Fibroblast of gingiva (primary cell): ENCODE measurements at regions not wholly inside any gene's neighbourhood (a gene's known extent, or its start where the extent isn't known, plus 50 kb on each side); places are given as distances from the start of the nearest gene placed in this dataset.
"Not testable (repeated sequence)": the region's sequence is repeated elsewhere in the genome, so short reads cannot be mapped to it uniquely, and the experiment has no call there.

Experiments used
- DNase-seq: peaks from one replicate; pipeline ENCODE4 v3.0.0-alpha.2; 2011; ENCODE audit warnings: low read depth

DNA sequence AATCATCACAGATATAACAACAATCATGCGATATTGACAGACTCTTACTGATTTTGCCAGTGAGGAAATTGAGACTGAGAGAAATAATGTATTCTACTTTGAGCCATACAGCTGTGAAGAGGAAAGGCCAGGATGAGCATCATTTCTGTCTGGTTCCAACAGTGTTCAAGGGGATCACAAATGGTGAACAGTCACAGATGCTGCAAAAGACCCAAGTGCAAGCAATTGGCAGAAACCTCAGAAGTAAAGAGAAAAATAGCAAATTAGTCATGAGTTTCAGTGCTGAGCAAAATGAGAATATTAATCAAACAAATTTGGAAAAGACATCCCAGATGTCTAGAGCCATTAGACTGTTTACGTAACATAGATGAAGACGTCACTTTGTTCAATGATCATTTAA is 114.1 kb downstream of the RAB38 start:
- no peak for DNase-seq

DNA sequence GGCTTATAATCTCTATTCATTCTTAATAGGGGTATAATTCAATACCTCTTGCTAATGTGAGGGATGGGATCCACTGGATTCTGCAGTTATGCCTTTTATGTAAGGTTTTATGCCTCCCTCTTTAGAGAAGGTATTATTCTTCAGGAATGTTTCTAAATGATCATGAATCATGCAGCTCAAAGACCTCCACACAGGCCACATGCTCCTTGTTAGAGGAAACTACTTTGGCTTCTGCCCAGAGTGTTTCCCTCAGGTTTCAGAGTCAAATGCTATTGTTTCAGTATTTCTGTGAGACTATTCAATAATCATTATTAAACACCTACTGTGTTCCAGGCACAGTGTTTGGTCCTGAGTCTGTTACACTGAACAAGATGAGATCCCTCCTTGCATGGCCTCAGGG is 115.9 kb downstream of the RAB38 start:
- DNase-seq, result no peak

DNA sequence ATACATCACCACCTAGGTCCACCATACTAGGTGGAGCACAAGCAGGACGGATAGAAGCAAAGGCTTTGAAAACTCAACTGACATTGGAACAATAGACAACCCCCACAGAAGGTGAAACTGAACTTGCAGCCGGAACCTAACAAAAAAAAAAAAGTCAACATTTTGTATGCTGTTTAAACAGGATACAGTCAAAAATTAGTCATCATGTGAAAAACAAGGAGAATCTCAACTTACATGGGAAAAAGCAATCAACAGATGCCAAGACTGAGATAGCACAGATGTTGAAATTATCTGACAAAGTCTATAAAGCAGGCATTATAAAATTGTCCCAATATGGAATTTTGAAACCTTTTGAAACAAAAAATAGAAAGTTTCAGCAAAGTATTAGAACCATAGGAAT is 123.8 kb downstream of the RAB38 start:
- peak; percentile 9 for DNase-seq

DNA sequence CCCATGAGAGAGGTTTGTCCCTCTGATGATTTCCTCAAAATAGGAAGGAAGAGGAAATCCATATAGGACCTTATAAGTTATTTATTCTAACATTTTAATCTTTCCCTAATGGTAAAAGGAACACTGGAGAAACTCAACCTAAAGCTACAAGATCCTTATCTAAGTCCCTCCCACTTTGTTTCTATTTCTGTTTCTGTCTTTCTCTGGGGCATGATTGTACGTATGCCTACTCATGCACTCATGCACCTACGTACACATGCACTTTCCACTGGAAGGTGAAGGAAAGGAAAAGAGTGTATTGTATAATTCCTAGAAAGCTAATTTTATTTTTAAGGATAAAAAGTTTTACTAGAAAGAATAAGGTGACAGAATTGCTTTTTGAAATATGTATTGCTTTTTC is 125.0 kb downstream of the RAB38 start:
- DNase-seq, result no peak

DNA sequence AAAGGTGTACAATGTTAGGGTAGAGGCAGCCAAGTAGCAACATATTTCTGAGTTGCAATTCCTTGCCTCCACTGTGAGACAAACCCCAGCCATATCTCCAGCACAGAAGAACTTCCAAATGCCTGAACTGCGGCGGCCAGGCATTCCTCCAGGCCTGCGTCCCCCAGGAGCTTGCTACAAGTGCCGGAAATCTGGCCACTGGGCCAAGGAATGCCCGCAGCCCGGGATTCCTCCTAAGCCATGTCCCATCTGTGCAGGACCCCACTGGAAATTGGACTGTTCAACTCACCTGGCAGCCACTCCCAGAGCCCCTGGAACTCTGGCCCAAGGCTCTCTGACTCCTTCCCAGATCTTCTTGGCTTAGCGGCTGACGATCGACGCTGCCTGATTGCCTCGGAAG is 130.0 kb downstream of the RAB38 start:
- not testable (repeated sequence) for DNase-seq

DNA sequence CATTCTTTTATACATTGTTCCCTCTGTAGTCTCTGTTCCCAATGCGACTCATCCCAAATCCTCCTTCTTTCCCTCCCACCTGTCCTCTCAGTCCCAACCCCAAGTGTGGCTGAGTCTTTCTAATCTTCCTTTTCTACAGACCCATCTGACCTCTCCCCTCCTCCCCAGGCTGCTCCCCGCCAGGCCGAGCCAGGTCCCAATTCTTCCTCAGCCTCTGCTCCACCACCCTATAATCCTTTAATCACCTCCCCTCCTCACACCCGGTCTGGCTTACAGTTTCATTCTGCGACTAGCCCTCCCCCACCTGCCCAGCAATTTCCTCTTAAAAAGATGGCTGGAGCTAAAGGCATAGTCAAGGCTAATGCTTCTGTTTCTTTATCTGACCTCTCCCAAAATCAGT is 130.6 kb downstream of the RAB38 start:
- DNase-seq, result not testable (repeated sequence)

DNA sequence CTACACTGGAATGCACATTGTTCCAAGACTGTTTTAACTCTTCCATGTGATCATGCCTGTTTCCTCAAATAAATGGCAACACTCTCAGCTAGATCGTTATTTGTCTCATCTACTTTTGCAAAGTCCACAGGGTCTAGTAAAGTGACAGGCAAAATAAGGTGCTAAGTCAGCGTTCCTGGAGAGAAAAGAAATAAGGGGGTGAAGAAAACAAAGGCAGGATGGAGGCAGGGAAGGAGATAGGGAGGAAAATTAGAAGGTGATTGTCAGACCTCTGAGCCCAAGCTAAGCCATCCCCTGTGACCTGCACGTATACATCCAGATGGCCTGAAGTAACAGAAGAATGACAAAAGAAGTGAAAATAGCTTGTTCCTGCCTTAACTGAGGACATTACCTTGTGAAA is 132.1 kb downstream of the RAB38 start:
- DNase-seq, result no peak

DNA sequence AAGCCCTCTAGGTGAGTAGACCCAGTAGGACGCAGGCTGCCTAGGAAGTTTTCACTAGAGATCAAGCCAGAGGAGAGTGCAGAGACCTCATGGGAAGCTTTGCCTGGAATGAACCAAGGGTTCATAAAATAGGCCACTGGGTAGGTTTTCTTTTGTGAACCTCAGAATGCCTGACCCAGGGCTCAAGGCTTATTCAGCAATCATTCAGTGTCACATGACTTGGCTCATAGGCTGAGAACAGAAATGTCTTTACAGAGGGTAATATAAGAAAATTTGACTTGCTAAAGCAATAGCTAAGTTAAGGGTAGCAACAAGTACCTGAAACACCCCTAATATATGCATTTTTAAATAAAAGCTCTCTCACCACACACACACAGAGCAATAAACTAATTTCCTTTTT is 132.6 kb downstream of the RAB38 start:
- DNase-seq, result no peak

DNA sequence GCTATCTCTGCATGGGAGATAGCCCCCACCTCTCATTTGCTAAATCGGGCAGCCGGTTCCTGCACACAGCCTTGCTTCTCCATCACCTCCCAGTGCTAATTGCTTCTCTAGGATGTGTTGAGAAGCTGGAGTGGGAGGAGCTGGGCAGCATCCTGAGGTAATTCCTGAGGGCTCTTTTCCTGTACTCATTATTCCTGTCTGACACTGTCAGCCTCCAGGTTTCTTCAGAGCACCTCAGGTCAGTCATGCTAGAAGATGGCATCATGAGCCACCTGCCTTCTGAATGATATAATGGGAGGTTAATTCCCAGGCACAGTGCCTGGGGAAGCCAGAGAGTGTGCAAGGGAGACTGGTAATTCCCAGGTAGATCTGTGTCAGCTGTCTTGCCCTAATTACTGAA is 133.0 kb downstream of the RAB38 start:
- DNase-seq, result no peak

DNA sequence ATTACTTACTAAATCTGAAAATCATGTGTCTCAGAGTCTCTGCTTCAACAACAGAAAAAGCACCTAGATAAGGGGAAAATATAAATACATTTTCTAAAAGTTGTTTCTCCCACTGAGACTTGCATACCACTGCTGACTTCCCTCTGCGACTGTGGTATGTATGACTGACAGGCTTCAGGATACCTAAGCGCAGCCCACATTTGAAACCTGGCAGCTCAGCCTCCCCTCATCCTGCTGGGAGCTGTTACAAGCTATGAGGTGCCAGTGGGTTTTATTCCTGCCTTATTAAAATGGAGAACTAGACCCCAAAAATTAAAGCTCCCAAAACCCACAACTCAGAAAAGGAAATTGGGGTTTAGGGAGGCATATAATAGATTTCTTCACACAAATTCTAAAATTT is 133.6 kb downstream of the RAB38 start:
- no peak for DNase-seq

DNA sequence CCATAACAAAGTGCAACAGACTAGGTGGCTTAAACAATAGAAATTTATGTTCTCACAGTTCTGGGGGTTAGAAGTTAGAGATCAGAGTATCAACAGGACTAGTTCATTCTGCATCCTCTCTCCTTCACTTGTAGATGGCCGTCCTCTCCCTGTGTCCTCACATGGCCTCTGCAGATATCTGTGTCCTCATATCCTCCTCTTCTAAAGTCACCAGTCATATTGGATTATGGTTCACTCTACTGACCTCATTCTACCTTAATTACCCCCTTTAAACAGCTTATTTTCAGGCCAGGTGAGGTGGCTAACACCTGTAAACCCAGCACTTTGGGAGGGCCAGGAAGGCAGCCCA is 135.1 kb downstream of the RAB38 start:
- DNase-seq, result no peak

DNA sequence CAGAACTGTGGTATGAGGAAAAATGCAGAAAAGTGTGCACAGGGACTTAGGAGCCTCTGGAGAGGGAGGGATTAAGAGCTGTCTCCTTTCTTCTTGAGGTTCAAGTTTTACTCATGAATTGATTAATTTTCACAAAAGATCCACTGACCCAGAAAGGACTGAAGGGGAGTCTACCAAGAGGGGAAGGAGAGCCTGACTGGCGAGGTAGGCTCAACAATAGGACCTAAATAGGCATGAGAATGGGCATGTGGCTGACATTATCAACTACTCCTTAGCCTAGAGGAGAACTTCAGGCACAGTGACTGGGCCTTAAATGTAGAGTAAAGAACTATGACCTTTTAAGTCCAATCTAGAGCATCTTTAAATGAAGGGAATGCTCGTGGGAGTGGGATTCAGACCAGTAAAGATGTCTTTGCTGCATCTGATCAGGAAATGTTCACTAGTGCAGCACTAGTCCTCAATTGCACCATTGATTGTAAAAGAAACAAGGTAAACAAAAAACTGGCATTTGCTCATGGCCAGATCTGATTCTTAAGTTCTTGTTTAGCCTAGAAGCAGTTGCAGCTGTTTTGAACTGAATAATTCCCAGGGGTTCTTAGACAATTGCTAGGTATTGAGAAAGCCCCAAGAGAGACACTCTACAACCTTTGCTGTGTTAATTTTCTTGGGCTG is 135.6 kb downstream of the RAB38 start:
- DNase-seq, result no peak

DNA sequence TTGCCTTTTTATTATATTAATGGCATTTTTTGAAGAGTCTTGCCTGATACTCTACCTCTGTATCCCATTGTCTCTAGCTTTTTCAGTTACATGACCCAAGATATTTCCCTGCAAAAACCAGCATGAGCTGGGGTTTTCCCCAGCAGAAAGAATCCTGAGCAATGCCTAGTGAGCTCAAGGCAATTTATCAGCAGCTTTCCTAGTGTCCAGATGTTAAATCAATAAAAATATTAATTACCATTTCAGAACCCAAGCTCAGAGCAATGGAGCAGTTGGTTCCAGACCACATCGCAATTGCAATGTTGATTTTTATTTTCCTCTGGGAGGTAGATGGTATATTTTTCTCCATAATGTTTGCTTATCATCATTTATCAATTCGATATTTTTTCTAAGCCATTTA is 137.2 kb downstream of the RAB38 start:
- DNase-seq, result no peak

DNA sequence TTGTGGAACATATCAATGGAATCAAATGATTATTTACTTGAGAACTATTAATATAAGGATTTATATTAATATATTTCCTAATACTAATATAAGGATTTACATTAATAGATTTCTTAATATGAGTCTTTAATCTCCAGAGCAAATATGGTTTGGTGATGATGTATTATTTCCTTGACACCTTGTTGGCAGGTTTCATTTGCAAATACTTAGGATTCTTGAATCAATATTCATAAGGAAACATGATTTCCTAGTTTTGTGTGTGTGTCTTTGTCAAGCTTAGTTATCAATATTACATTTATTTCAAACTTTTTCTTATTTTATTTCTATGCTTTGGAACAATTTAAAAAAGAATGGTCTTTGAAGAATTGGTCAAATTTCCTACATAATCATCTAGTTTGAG is 138.5 kb downstream of the RAB38 start:
- DNase-seq, result no peak

DNA sequence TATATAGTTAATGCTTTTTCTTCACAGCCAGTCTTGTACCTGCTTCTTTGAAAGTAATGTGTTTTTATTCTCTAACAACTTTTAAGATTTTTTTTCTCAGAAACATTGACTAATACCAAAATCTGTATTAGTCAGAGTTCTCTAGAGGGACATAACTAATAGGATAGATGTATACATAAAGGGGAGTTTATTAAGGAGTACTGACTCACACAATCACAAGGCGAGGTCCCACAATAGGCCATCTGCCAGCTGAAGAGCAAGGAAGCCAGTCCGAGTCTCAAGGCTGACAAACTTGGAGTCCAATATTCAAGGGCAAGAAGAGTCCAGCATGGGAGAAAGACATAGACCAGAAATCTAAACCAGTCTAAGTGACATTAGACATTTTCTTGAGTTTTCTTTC is 140.0 kb downstream of the RAB38 start:
- no peak for DNase-seq

DNA sequence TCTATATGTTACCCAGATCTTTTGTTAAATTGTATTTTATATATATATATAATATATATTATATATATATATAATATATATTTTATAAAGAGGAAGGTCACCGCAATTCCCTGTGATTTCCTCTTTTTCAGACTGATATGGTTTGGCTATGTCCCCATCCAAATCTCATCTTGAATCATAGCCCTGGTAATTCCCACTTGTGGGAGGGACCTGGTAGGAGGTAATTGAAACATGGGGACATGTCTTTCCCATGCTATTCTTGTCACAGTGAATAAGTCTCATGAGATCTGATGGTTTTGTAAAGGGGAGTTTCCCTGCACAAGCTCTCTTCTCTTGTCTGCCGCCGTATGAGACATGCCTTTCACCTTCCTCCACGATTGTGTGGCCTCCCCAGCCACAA is 157.6 kb downstream of the RAB38 start:
- no peak for DNase-seq

DNA sequence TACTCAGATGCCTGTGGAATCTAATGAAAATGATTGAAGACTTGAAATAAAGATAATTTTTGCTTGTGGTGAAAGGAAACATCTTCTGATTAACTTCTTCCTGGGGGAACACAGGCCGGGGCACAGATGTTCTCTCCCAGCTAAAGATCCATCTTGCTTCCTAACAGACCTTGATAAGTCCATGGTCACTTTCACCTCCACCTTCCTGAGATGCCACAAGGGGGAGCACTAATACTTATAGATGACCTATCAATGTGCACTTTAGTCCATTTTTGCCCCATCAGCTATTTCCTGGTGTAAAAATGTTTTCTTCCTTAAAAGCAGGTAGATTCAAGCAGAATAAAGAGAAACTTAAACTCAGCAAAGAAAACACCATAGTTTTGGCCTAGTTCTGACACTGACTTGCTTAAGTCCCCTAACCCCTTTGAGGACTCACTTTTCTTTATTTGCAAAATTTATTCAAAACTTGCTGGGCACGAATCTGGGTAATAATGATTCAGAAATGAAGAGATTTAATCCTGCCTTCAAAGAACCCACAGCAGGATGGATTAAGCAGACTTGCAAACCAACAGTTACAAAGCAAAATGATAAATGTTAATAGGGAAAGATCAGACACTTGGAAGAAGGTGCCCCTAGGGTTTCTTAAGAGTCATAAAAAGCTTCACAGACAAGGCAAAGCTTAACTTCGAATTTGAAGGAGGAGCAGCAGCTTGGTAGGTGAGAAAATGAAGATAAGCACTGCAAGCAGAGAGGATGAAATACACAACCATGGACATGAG is 158.7 kb downstream of the RAB38 start:
- DNase-seq, result peak; percentile 78

DNA sequence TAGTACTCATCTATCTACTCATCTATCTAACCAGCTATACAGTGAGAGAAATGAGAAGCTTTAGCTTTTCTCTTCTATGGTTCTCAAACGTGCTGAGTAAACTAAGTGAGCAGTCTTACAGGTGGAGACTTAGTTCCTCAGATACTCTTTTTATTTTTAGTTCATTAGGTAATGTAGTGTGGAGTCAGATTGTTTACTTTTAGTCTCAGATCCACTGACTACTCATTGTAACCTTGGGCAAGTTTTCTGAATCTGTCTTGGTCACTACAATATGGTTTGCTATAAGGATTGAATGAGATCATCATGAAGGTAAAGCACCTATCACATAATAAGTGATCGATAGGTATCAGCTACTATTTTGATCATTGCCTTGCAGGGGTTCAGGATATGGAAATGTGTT is 160.1 kb downstream of the RAB38 start:
- DNase-seq, result no peak

DNA sequence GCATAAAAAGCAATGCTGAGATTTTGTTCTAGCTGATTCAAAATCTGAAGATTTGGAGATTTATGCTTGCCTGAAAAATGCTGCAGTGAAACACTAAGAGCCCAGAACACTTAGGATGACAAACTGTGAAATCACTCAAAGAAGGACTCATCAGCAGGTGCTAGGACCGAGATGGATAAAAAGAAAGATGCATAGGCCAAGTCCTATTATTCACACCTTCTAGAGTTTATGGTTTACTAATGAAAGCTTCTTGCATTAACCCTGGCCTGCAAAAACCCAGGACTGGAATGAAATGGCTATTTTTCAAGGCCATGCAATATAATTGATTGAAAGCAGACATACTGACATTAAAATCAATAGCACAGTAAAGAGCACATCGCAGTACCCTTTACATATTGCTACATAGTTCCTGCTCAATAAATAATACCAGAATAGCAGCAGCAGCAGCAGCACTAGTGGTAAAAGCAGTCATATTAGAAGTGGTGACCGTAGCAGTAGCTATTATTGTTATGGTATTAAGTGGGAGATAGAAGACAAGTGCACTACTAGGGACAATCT is 161.7 kb downstream of the RAB38 start:
- DNase-seq, result no peak

DNA sequence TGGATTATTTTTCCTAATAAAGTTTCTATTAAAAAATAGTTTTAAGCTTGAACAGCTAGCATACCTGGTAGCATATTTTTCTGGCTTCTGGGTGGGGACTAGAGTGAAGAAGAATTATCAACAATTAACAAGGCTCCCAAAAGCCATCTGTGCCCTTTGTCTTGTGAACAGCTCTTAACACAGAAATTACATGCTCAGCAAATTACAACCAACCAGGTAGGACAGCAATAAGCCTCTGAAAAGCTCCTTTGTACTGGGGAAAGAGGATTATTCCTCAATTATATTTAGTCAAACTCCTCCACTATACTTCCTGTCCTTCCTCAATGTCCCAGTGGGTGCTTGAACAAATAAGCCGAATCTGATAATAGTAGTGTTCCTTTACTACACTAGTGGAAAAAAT is 162.8 kb downstream of the RAB38 start:
- DNase-seq, result no peak

DNA sequence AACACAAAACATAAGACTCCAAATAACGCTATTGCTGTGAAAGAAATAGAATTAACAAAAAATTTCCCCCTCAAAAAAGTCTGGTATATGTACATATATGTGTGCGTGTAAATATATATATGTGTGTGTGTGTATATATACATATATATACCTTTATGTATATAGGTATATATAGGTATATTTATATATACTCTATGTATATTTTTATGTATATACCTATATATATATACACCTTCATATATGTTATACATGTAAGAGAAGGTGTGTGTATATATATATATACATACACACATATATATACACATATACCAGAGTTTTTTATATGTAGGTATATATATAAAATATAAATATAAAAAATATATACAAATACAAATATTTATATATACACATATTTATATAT is 199.2 kb downstream of the RAB38 start:
- no peak for DNase-seq

DNA sequence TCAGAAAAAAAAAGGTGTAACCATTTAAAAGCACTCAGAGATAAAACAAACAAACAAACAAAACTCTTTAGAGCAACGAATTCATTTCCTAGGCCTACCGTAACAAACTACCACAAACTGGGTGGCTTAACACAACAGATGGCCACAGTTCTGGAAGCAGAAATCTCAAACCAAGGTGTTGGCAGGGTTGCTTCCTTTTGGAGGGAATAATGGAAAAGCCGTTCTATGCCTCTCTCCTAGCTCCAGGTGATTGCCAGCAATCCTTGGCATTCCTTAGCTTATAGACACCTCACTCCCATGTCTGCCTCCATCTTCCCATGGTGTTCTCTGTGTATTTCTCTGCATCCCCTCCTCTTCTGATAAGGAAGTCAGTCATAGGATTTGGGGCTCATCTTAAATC is 200.4 kb downstream of the RAB38 start:
- no peak for DNase-seq

DNA sequence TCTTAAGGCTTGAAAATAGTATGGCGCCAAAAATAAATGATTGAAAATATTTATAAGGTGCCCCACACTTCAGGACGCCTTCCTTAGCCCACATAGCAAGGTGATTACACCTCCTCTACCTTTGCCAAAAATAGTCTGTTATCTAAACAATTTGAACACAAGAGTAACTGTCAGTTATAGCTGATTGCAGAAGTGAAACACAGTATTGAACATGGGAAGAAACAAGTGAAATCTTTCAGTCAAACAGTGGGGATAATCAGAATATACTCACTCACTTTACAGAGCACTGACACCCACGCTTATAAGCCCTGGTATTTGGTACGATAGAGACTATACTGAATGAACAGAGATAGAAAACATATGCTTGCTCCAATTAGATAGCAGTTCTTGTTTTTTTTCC is 203.1 kb downstream of the RAB38 start:
- no peak for DNase-seq

DNA sequence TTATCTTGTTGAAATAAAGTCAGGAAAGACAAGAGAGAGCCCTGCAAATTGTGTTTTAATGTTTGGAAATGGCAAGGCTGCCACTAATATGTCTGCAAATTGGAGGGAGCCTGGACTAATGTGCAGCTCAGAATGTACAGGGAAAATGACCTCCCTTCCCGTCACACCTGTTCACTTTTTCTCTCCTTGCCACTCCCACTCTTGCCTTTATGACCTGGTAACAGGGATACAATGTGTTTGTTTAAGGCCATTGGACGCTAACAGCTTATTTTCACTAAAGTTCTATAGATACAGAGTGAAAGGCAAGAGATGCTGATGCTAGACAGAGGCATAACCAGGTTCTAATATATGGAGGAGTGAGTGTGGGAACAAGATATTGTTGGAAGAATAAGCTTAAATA is 203.9 kb downstream of the RAB38 start:
- DNase-seq, result no peak
